Neuronal stem cell (in vitro differentiated cells): ENCODE measurements at regions not wholly inside any gene's neighbourhood (a gene's known extent, or its start where the extent isn't known, plus 50 kb on each side); places are given as distances from the start of the nearest gene placed in this dataset.

Experiments
- DNase-seq: peaks from one replicate; pipeline ENCODE4 v3.0.0-alpha.2; 2013; ENCODE audit warnings: low spot score
- H2AFZ ChIP-seq: one replicate; pipeline ENCODE4 v1.6.1; 2013; ENCODE audit warnings: mild to moderate bottlenecking, low read length, inconsistent platforms
- H2AK5ac ChIP-seq: 2 replicates; pipeline ENCODE4 v1.6.1; 2013; ENCODE audit warnings: low read depth, mild to moderate bottlenecking, inconsistent platforms, low read length, moderate library complexity, mixed read lengths
- H2BK120ac ChIP-seq: 2 replicates; pipeline ENCODE4 v1.6.1; 2013; ENCODE audit warnings: low read depth, mild to moderate bottlenecking, inconsistent platforms, low read length, moderate library complexity, mixed read lengths
- H2BK12ac ChIP-seq: one replicate; pipeline ENCODE4 v1.6.1; 2013; ENCODE audit warnings: low read length, inconsistent platforms
- H2BK15ac ChIP-seq: 2 replicates; pipeline ENCODE4 v1.6.1; 2013; ENCODE audit warnings: mild to moderate bottlenecking, low read length, inconsistent platforms, mixed read lengths
- H2BK5ac ChIP-seq: one replicate; pipeline ENCODE4 v1.6.1; 2013; ENCODE audit warnings: inconsistent platforms, mild to moderate bottlenecking, low read length, moderate library complexity
- H3K14ac ChIP-seq: one replicate; pipeline ENCODE4 v1.6.1; 2013; ENCODE audit warnings: low read length, inconsistent platforms
- H3K18ac ChIP-seq: 2 replicates; pipeline ENCODE4 v1.6.1; 2013; ENCODE audit warnings: low read length, inconsistent platforms
- H3K23ac ChIP-seq: 2 replicates; pipeline ENCODE4 v1.6.1; 2013; ENCODE audit warnings: low read depth, mild to moderate bottlenecking, mixed read lengths, low read length, inconsistent platforms; ENCODE audit not compliant: poor library complexity
- H3K27ac ChIP-seq: replicated peaks from 3 replicates; pipeline ENCODE4 v1.5.1; 2013; ENCODE audit warnings: low read length, inconsistent platforms
- H3K27me3 ChIP-seq, 3 experiments: 2 replicates each; pipeline ENCODE4 v1.6.1; 2013; ENCODE audit warnings: low read length in 3 of 3, mild to moderate bottlenecking in 2 of 3, inconsistent platforms in 1 of 3, low read depth in 1 of 3, mixed read lengths in 1 of 3, moderate library complexity in 1 of 3; ENCODE audit not compliant: control insufficient read depth in 3 of 3, insufficient read depth in 3 of 3
- H3K36me3 ChIP-seq, 2 donors: replicated peaks in 1 of 2; 2 replicates each; pipeline ENCODE4 v1.6.1; 2013; ENCODE audit warnings: low read length in 2 of 2; ENCODE audit not compliant: control insufficient read depth in 2 of 2, insufficient read depth in 2 of 2
- H3K4ac ChIP-seq: 2 replicates; pipeline ENCODE4 v1.6.1; 2013; ENCODE audit warnings: inconsistent platforms, mild to moderate bottlenecking, low read length, moderate library complexity
- H3K4me1 ChIP-seq, 2 donors: 1 replicate in 1 of 2; 2 replicates in 1 of 2; pipeline ENCODE4 v1.6.1; 2013; ENCODE audit warnings: low read length in 2 of 2, low read depth in 1 of 2; ENCODE audit not compliant: control insufficient read depth in 2 of 2, insufficient read depth in 1 of 2
- H3K4me2 ChIP-seq: one replicate; pipeline ENCODE4 v1.6.1; 2013; ENCODE audit warnings: mild to moderate bottlenecking, low read length, inconsistent platforms; ENCODE audit not compliant: insufficient read depth, poor library complexity, severe bottlenecking
- H3K4me3 ChIP-seq, 2 donors: 2 replicates each; pipeline ENCODE4 v1.5.1; 2013; ENCODE audit warnings: low read length in 2 of 2, mild to moderate bottlenecking in 2 of 2, inconsistent platforms in 1 of 2, moderate library complexity in 1 of 2
- H3K79me1 ChIP-seq: one replicate; pipeline ENCODE4 v1.6.1; 2013; ENCODE audit warnings: low read depth, mild to moderate bottlenecking, inconsistent platforms, low read length, moderate library complexity
- H3K9ac ChIP-seq: one replicate; pipeline ENCODE4 v1.6.1; 2013; ENCODE audit warnings: mild to moderate bottlenecking, low read depth, low read length, inconsistent platforms; ENCODE audit not compliant: poor library complexity
- H3K9me3 ChIP-seq, 2 donors: replicated peaks in 1 of 2; 2 replicates each; pipeline versions ENCODE3 to v1.6.1; 2013; ENCODE audit warnings: low read length in 2 of 2, mild to moderate bottlenecking in 2 of 2, inconsistent platforms in 1 of 2, low read depth in 1 of 2, mixed read lengths in 1 of 2, moderate library complexity in 1 of 2; ENCODE audit not compliant: control insufficient read depth in 2 of 2, insufficient read depth in 1 of 2
- H4K8ac ChIP-seq: one replicate; pipeline ENCODE4 v1.6.1; 2013; ENCODE audit warnings: low read depth, mild to moderate bottlenecking, inconsistent platforms, low read length, moderate library complexity
- H4K91ac ChIP-seq: one replicate; pipeline ENCODE4 v1.6.1; 2013; ENCODE audit warnings: low read length, low read depth, mild to moderate bottlenecking, inconsistent platforms; ENCODE audit not compliant: poor library complexity
- WGBS, 2 donors: extraction: QIAGEN DNeasy Blood & Tissue Kit; methylation state at CpG; one replicate each; pipeline ENCODE4 v1.1.7; 2013; ENCODE audit warnings: missing lambda C conversion rate in 2 of 2, mixed read lengths in 1 of 2; ENCODE audit not compliant: insufficient read length in 2 of 2, insufficient replicate concordance in 1 of 2; ENCODE audit errors: extremely low coverage in 2 of 2; 5-methylcytosine and 5-hydroxymethylcytosine counted together

- Histone ChIP-seq H3K9ac (no peak overlapping the region), H3K27ac (no peak overlapping the region), H3K4me1 (peaks cover 2 to 22% of the 10 kb centered on the region in 2 donors), H3K18ac (no peak overlapping the region), H3K9me3 (peaks cover 0 to 6% of the 10 kb centered on the region in 2 donors), H2BK12ac (no peak overlapping the region), H3K23ac (no peak overlapping the region), H3K4ac (no peak overlapping the region), H2AK5ac (no peak overlapping the region), H4K91ac (no peak overlapping the region), H3K79me1 (no peaks in the 10 kb centered on the region), H3K4me2 (no peak overlapping the region), H2BK5ac (no peak overlapping the region), H3K27me3 (no peaks in the 10 kb centered on the region), H2BK120ac (no peak overlapping the region), H2AFZ (no peak overlapping the region), H2BK15ac (no peak overlapping the region), H4K8ac (no peak overlapping the region), H3K4me3 (no peak overlapping the region), H3K14ac (no peak overlapping the region), H3K36me3 (no peaks in the 10 kb centered on the region)
- no peak for DNase-seq
- no CpG with 5 or more reads among the region's 1 CpG for WGBS, 2 donors
Observed at GRCh38 chr14:53331921-53332320, 178.8 kb upstream of the DDHD1 start.

GRCh38 chr14:53331247-53331646, 178.1 kb upstream of the DDHD1 start:
- H3K14ac ChIP-seq: no peak overlapping the region
- H3K4me2 ChIP-seq: no peak overlapping the region
- H3K79me1 ChIP-seq: no peaks in the 10 kb centered on the region
- no peaks in the 10 kb centered on the region for H3K36me3 ChIP-seq
- peaks cover 0 to 6% of the 10 kb centered on the region in 2 donors for H3K9me3 ChIP-seq
- no peak overlapping the region for H2BK120ac ChIP-seq
- WGBS, 2 donors: no CpG with 5 or more reads among the region's 1 CpG
- no peak overlapping the region for H4K91ac ChIP-seq
- no peak overlapping the region for H3K23ac ChIP-seq
- no peak overlapping the region for H3K4me3 ChIP-seq
- no peak overlapping the region for H3K9ac ChIP-seq
- H3K4ac ChIP-seq: no peak overlapping the region
- no peak overlapping the region for H2BK12ac ChIP-seq
- H4K8ac ChIP-seq: no peak overlapping the region
- no peak for DNase-seq
- peaks cover 2 to 22% of the 10 kb centered on the region in 2 donors for H3K4me1 ChIP-seq
- no peak overlapping the region for H3K18ac ChIP-seq
- no peaks in the 10 kb centered on the region for H3K27me3 ChIP-seq
- H2AFZ ChIP-seq: no peak overlapping the region
- H2BK15ac ChIP-seq: no peak overlapping the region
- no peak overlapping the region for H2BK5ac ChIP-seq
- H3K27ac ChIP-seq: no peak overlapping the region
- no peak overlapping the region for H2AK5ac ChIP-seq

DNA sequence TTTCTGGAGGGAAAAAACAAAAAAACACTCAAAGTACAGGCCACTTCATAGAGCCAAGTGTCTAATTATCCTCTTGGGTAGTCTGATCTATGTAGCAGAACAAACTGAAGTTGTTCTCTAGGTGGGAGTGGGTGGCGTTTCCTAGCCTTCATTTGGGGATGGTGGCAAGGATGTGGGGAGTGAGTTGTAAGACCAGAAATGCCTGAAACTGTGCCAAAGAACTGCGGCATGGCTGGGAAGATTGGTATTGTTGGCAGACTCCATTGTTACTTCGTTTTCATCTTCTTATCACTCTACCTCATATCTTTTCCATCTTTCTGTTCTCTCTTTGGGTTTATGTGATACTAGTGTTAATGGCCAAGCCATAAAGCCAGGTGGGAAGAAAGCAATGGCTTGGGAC, 177.3 kb upstream of the DDHD1 start:
- no peak overlapping the region for H2AK5ac ChIP-seq
- no peak overlapping the region for H3K14ac ChIP-seq
- no CpG with 5 or more reads among the region's 3 CpGs for WGBS, 2 donors
- H2BK5ac ChIP-seq: no peak overlapping the region
- H3K27ac ChIP-seq: no peak overlapping the region
- H3K27me3 ChIP-seq: no peaks in the 10 kb centered on the region
- H3K4me2 ChIP-seq: no peak overlapping the region
- no peaks in the 10 kb centered on the region for H3K79me1 ChIP-seq
- H2BK12ac ChIP-seq: no peak overlapping the region
- H3K36me3 ChIP-seq: no peaks in the 10 kb centered on the region
- H4K8ac ChIP-seq: no peak overlapping the region
- H3K4me3 ChIP-seq: no peak overlapping the region
- H3K9me3 ChIP-seq: peaks cover 0 to 6% of the 10 kb centered on the region in 2 donors
- no peak overlapping the region for H2BK120ac ChIP-seq
- no peak overlapping the region for H3K9ac ChIP-seq
- H3K4me1 ChIP-seq: peaks cover 2 to 15% of the 10 kb centered on the region in 2 donors
- no peak overlapping the region for H2AFZ ChIP-seq
- no peak overlapping the region for H3K23ac ChIP-seq
- no peak overlapping the region for H4K91ac ChIP-seq
- no peak overlapping the region for H3K4ac ChIP-seq
- no peak overlapping the region for H3K18ac ChIP-seq
- H2BK15ac ChIP-seq: no peak overlapping the region
- DNase-seq: no peak

DNA sequence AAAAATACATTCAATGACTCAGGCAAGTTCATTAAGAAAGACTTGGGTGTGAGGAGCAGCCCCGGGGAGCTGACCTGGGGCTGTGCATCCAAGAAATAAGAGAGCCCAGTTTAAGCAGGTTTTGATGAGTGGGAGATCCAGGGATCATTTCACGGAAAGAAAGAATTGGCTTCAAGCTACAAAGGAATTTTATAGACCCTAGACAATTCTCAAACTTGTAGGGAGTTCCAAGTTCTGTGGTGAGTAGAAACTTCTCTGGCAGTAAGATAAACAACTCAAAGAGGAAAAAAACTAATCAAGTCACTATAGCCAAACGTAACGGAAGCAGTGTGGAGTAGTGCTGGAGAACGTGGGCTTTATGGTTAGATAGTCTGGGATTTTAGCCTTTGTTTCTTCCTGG, 175.7 kb upstream of the DDHD1 start:
- H3K4me2 ChIP-seq: no peak overlapping the region
- H3K27ac ChIP-seq: no peak overlapping the region
- H3K27me3 ChIP-seq: no peaks in the 10 kb centered on the region
- no peak overlapping the region for H2AK5ac ChIP-seq
- DNase-seq: no peak
- H2AFZ ChIP-seq: no peak overlapping the region
- no peak overlapping the region for H4K91ac ChIP-seq
- H3K23ac ChIP-seq: no peak overlapping the region
- H3K4me1 ChIP-seq: peaks cover 3 to 12% of the 10 kb centered on the region in 2 donors
- no peak overlapping the region for H2BK5ac ChIP-seq
- H3K4ac ChIP-seq: no peak overlapping the region
- no peak overlapping the region for H2BK15ac ChIP-seq
- no peak overlapping the region for H4K8ac ChIP-seq
- no peak overlapping the region for H3K4me3 ChIP-seq
- no peaks in the 10 kb centered on the region for H3K79me1 ChIP-seq
- no peak overlapping the region for H2BK12ac ChIP-seq
- H3K14ac ChIP-seq: no peak overlapping the region
- H3K9me3 ChIP-seq: no peaks in the 10 kb centered on the region
- no CpG with 5 or more reads among the region's 5 CpGs for WGBS, 2 donors
- H3K9ac ChIP-seq: no peak overlapping the region
- H3K36me3 ChIP-seq: no peaks in the 10 kb centered on the region
- no peak overlapping the region for H3K18ac ChIP-seq
- H2BK120ac ChIP-seq: no peak overlapping the region
